K562 (cell line): ENCODE measurements at regions not wholly inside any gene's neighbourhood (a gene's known extent, or its start where the extent isn't known, plus 50 kb on each side); places are given as distances from the start of the nearest gene placed in this dataset.

Source experiments
- BCL6 ChIP-seq: fragments of 250-450 bp; sonication (Bioruptor Pico); IDR thresholded peaks from 2 replicates; pipeline ENCODE4 v1.4.0; 2020
- BRD9 ChIP-seq: fragments of 450-650 bp; IDR thresholded peaks from 2 replicates; pipeline ENCODE4 v1.6.1; 2018; ENCODE audit warnings: low read depth; ENCODE audit not compliant: partially characterized antibody
- CEBPG ChIP-seq, 3 experiments: fragments of 200-800 bp in 1 of 3; sonication (Bioruptor generic) in 1 of 3; sonication (generic) in 1 of 3; formaldehyde crosslinking in 1 of 3; IDR thresholded peaks in 2 of 3; conservative IDR thresholded peaks in 1 of 3; 2 replicates each; pipeline versions ENCODE4 v1.6.1 to v1.8.0; 2016 to 2022; ENCODE audit warnings: missing compliant biosample characterization in 2 of 3, missing genetic modification characterization in 2 of 3, mild to moderate bottlenecking in 1 of 3, missing genetic modification reagents in 1 of 3
- GABPA ChIP-seq: fragments of 200-800 bp; sonication (Bioruptor generic); conservative IDR thresholded peaks from 2 replicates; pipeline ENCODE4 v1.6.1; 2016; ENCODE audit warnings: low read depth, missing genetic modification characterization, missing compliant biosample characterization
- HNRNPH1 ChIP-seq: fragments of 200-400 bp; formaldehyde crosslinking; optimal IDR thresholded peaks from 2 replicates; pipeline ENCODE3; 2017; ENCODE audit warnings: low read depth, mild to moderate bottlenecking, low read length, moderate library complexity
- KLF13 ChIP-seq: fragments of 450-650 bp; IDR thresholded peaks from 2 replicates; pipeline ENCODE4 v1.6.1; 2016; ENCODE audit warnings: missing genetic modification characterization, low read depth, mild to moderate bottlenecking, missing compliant biosample characterization, moderate library complexity, borderline replicate concordance
- MECOM ChIP-seq: fragments of 250-450 bp; sonication (Bioruptor Pico); IDR thresholded peaks from 2 replicates; pipeline ENCODE4 v1.8.0; 2022; ENCODE audit warnings: inconsistent platforms
- MTA1 ChIP-seq: fragments of 450-650 bp; IDR thresholded peaks from 2 replicates; pipeline ENCODE4 v1.6.1; 2017; ENCODE audit warnings: borderline replicate concordance
- NFE2L1 ChIP-seq: fragments of 450-650 bp; IDR thresholded peaks from 2 replicates; pipeline ENCODE4 v1.6.1; 2016; ENCODE audit warnings: missing genetic modification characterization, low read depth, mild to moderate bottlenecking, missing compliant biosample characterization, moderate library complexity, borderline replicate concordance
- PHB ChIP-seq: fragments of 250-450 bp; sonication (Bioruptor Pico); IDR thresholded peaks from 2 replicates; pipeline ENCODE4 v1.5.0; 2021
- POLR3G ChIP-seq: IDR thresholded peaks from 2 replicates; pipeline ENCODE4 v1.6.1; 2011; ENCODE audit not compliant: insufficient read length, insufficient replicate concordance; ENCODE audit errors: extremely low read depth
- SETDB1 ChIP-seq: IDR thresholded peaks from one replicate; pipeline ENCODE4 v1.6.1; 2012; ENCODE audit warnings: low read length, control low read depth, inconsistent platforms
- SMARCB1 ChIP-seq: IDR thresholded peaks from 2 replicates; pipeline ENCODE4 v1.6.1; 2011; ENCODE audit warnings: improper control_type of control experiment, low read depth; ENCODE audit not compliant: insufficient read length
- STAT6 ChIP-seq: sonication (generic); formaldehyde crosslinking; IDR thresholded peaks from 2 replicates; pipeline ENCODE4 v1.8.1; 2023; ENCODE audit warnings: mild to moderate bottlenecking, missing genetic modification reagents
- TAF9B ChIP-seq: fragments of 450-650 bp; IDR thresholded peaks from 2 replicates; pipeline ENCODE4 v1.6.1; 2018; ENCODE audit warnings: mild to moderate bottlenecking; ENCODE audit not compliant: partially characterized antibody
- THRA ChIP-seq: fragments of 450-650 bp; IDR thresholded peaks from 2 replicates; pipeline ENCODE4 v1.6.1; 2017; ENCODE audit warnings: mild to moderate bottlenecking, moderate library complexity
- THRAP3 ChIP-seq: fragments of 450-650 bp; IDR thresholded peaks from 2 replicates; pipeline ENCODE4 v1.6.1; 2016; ENCODE audit warnings: mild to moderate bottlenecking, inconsistent platforms, borderline replicate concordance
- USF1 ChIP-seq: sonication (generic); formaldehyde crosslinking; IDR thresholded peaks from 2 replicates; pipeline ENCODE4 v1.9.0; 2022; ENCODE audit warnings: mild to moderate bottlenecking, missing genetic modification reagents
- ZNF224 ChIP-seq: sonication (generic); formaldehyde crosslinking; IDR thresholded peaks from 2 replicates; pipeline ENCODE4 v1.8.0; 2022; ENCODE audit warnings: mild to moderate bottlenecking, missing genetic modification reagents
- ZNF551 ChIP-seq: fragments of 250-450 bp; sonication (Bioruptor Pico); IDR thresholded peaks from 2 replicates; pipeline ENCODE4 v1.5.0; 2021; ENCODE audit warnings: mild to moderate bottlenecking, moderate library complexity
- ZNF655 ChIP-seq: fragments of 250-450 bp; sonication (Bioruptor Pico); IDR thresholded peaks from 2 replicates; pipeline ENCODE4 v1.5.0; 2021
- ZNF695 ChIP-seq: fragments of 450-650 bp; formaldehyde crosslinking; IDR thresholded peaks from 2 replicates; pipeline ENCODE4 v1.4.0; 2020; ENCODE audit warnings: mild to moderate bottlenecking, moderate library complexity
- ZNF696 ChIP-seq: fragments of 250-450 bp; sonication (Bioruptor Pico); conservative IDR thresholded peaks from 2 replicates; pipeline ENCODE4 v1.4.0; 2020; ENCODE audit warnings: mild to moderate bottlenecking, moderate library complexity

GRCh38 chr14:73771848-73772638, 57.9 kb upstream of the PNMA1 start (continued):
- TF ChIP-seq STAT6 (CRISPR knock-in tag), result no peak
- no peak for TF ChIP-seq POLR3G
- no peak for TF ChIP-seq KLF13 (tag)
- TF ChIP-seq ZNF551 (CRISPR knock-in tag), result no peak
- TF ChIP-seq ZNF655 (CRISPR knock-in tag), result no peak
- no peak for TF ChIP-seq ZNF695 (CRISPR knock-in tag)
- no peak for TF ChIP-seq SMARCB1
- TF ChIP-seq CEBPG (CRISPR knock-in tag; IDR thresholded peaks at IDR 0.05), result no peak
- peak; percentile 29 to 43; a peak in 2 of 4 replicates for TF ChIP-seq CEBPG (tag; conservative IDR thresholded peaks at IDR 0.05 in 1 of 2, IDR thresholded peaks at IDR 0.05 in 1 of 2)
- no peak for TF ChIP-seq BRD9
- TF ChIP-seq ZNF224, result no peak
- no peak for TF ChIP-seq PHB (CRISPR knock-in tag)
- TF ChIP-seq MECOM, result peak; percentile 29; the same call in 1 of the 2 replicates
- TF ChIP-seq GABPA (tag), result no peak
- TF ChIP-seq HNRNPH1, result no peak
- TF ChIP-seq THRAP3, result no peak
- no peak for TF ChIP-seq SETDB1
- peak; percentile 87 for TF ChIP-seq USF1 (CRISPR knock-in tag)
- TF ChIP-seq BCL6 (CRISPR knock-in tag), result no peak
- TF ChIP-seq TAF9B, result peak; percentile 83
- TF ChIP-seq ZNF696 (CRISPR knock-in tag), result no peak
- TF ChIP-seq NFE2L1, result no peak
- TF ChIP-seq MTA1, result 0 out of 2 replicates have a peak, but pooled peaks have one; percentile 28
- no peak for TF ChIP-seq THRA
